Motor neuron (in vitro differentiated cells): ENCODE measurements at regions not wholly inside any gene's neighbourhood (a gene's known extent, or its start where the extent isn't known, plus 50 kb on each side); places are given as distances from the start of the nearest gene placed in this dataset.
"Not testable (repeated sequence)": the region's sequence is repeated elsewhere in the genome, so short reads cannot be mapped to it uniquely, and the experiment has no call there.

Experiments used
- ATAC-seq, 8 experiments: fragments of 200-7000 bp; cut with Tn5 transposase; replicated peaks in 6 of 8; 2 replicates each; pipeline ENCODE4 v1.8.0; 2021; ENCODE audit warnings: mild to moderate bottlenecking in 8 of 8, moderate library complexity in 8 of 8
- H3K27ac ChIP-seq, 2 donors: fragments of 250-450 bp; sonication (Bioruptor Pico); 2 replicates each; pipeline ENCODE4 v1.9.0; 2021; ENCODE audit warnings: antibody characterized with exemption in 2 of 2, mild to moderate bottlenecking in 2 of 2, moderate library complexity in 1 of 2
- H3K4me1 ChIP-seq, 2 donors: fragments of 250-450 bp; sonication (Bioruptor Pico); replicated peaks in 1 of 2; 2 replicates each; pipeline ENCODE4 v1.6.1; 2021; ENCODE audit warnings: antibody characterized with exemption in 2 of 2, mild to moderate bottlenecking in 2 of 2, moderate library complexity in 1 of 2
- H3K4me3 ChIP-seq, 5 donors: fragments of 250-450 bp; sonication (Bioruptor Pico); 2 replicates each; pipeline ENCODE4 v1.9.0; 2021; ENCODE audit warnings: antibody characterized with exemption in 5 of 5, mild to moderate bottlenecking in 5 of 5, moderate library complexity in 4 of 5
- WGBS, 10 experiments: fragments of 450-650 bp; shearing (Covaris generic); methylation state at CpG; one replicate each; pipeline ENCODE4 v1.0.0; 2022; 5-methylcytosine and 5-hydroxymethylcytosine counted together
- in situ Hi-C, 9 experiments: fragments of 400-800 bp; cut with MboI; loops; one replicate each; pipeline ENCODE4 v1.15.0; 2021; ENCODE audit warnings: low sequenced_read_pairs in 9 of 9, low pct_unique_long_range_greater_than_20kb in 2 of 9; ENCODE audit not compliant: unreplicated experiment in 9 of 9

DNA sequence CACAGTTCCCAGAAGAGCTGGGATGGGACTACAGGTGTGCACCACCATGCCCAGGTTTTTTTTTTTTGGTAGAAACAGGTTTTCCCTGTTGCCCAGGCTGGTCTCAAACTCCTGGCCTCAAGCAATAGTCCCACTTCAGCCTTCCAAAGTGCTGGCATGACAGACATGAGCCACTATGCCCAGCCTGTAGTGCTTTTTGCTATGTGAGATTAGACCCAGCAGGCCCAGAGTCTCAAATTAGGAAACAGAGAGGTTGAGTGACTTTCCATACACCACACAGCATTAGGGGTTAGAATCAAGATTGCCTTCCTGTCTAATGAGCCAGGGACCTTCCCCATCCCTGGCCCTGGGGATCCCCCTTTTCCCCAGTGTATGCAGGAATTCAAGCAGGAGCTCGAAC lies 90.8 kb upstream of the KCTD7 start:
- in situ Hi-C loops: no loop called here
- Histone ChIP-seq H3K4me3 (no peak overlapping the region), H3K4me1 (peaks cover 3% of the 10 kb centered on the region in 2 donors), H3K27ac (no peak overlapping the region)
- 86 to 100% (median 100%) methylated on average over 1 of the region's 1 CpG; no CpG with 5 or more reads in 7 of the 10 experiments for WGBS, 10 experiments
- no peak for ATAC-seq

DNA sequence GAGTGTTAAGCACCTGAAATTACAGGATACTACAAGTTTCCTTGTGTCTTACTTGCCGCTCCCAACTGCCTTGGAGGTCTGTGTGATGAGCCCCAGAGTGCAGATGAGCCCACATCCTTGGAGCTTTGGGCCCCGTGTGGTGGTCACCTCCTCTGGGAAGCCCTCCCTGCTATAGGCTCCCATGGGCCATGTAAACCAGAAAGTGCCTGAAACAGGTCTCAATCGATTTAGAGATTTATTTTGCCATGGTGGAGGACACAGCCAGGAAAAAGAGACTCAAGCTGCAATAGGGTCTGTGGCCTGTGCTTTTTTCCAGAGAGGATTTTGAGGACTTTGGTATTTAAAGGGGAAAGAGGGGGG lies 89.4 kb upstream of the KCTD7 start:
- H3K4me3 ChIP-seq: no peak overlapping the region
- ATAC-seq: no peak
- in situ Hi-C loops: no loop called here
- H3K27ac ChIP-seq: peak overlapping the region in 1 of 2 donors; percentile 24
- 43 to 100% (median 100%) methylated on average over 1 of the region's 3 CpGs; no CpG with 5 or more reads in 7 of the 10 experiments for WGBS, 10 experiments
- peaks cover 3 to 8% of the 10 kb centered on the region in 2 donors for H3K4me1 ChIP-seq

DNA sequence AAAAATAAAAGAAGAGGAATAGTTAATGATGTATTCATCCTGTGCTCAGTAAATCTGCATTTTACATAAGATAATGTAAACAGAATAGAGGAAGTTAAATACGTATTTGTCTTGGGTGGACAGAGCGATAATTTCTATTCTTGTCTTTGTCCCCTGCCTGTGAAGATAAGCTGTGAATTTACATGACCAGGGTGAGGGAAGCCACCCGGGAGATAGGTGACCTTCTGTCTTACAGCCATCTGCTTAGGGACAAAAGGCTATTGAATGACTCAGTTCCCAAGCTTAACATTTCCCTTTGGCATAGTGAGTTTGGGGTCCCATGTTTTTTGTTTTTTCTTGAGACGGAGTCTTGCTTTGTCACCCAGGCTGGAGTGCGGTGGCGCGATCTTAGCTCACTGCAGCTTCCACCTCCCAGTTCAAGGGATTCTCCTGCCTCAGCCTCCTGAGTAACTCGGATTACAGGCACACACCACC lies 88.7 kb upstream of the KCTD7 start:
- ATAC-seq: peak in 7 of 8 experiments; percentile 18 to 89 (median 66)
- 0 to 83% (median 20%) methylated on average over 1 to 5 of the region's 8 CpGs; no CpG with 5 or more reads in 1 of the 10 experiments for WGBS, 10 experiments
- in situ Hi-C loops: no loop called here
- Histone ChIP-seq H3K27ac (peak overlapping the region; percentile 36 to 66), H3K4me3 (no peak overlapping the region), H3K4me1 (peaks cover 3 to 8% of the 10 kb centered on the region in 2 donors)

DNA sequence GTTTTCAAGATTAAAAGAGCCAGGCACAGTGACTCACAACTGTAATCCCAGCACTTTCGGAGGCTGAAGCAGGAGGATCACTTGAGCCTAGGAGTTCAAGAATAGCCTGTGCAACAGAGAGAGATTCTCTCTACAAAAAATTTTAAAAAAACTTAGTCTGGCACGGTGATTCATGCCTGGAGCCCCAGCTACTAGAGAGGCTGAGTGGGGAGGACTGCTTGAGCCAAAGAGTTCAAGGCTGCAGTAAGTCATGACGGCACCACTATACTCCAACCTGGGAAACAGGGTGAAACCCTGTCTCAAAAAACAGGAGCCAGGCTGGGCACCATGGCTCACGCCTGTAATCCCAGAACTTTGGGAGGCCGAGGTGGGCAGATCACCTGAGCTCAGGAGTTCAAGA lies 86.6 kb upstream of the KCTD7 start:
- Histone ChIP-seq H3K4me1 (peaks cover 3 to 8% of the 10 kb centered on the region in 2 donors), H3K27ac (peak overlapping the region in 1 of 2 donors; percentile 7), H3K4me3 (no peak overlapping the region)
- WGBS, 10 experiments: 60 to 100% (median 93%) methylated on average over 1 to 4 of the region's 5 CpGs; no CpG with 5 or more reads in 3 of the 10 experiments
- in situ Hi-C loops: no loop called here
- ATAC-seq: no peak

DNA sequence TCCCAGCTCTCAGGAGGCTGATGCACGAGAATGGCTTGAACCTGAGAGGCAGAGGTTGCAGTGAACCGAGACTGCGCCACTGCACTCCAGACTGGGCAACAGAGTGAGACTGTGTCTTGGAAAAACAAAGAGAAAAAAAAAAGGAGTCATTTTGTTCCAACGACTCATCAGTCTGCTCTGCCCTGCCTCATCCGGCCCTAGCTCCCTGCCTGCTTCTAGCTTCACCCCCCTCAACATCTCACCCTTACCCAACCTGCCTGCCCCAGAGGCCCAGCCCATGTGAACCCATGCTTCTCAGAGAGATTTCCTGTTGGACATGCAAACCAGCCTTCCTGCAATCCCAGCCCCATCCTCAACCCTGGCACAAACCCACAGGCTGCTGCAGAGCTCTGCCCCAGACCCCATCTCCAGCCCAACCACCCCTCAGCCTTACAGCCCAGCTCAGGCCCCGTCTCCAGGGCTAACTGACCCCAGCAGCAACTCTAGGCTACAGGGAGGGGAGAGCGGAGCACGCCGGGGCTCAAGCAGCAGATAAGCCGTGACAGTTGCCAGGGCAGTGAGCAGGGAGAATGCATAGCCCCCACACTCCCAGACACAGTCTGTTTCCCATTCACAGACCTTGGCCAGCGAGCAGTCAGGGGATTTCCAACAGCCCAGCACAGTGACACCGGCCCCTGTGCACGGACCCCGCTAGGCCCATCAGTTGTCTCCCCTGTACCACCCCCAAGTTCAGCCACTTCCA lies 86.0 kb upstream of the KCTD7 start:
- in situ Hi-C loops: no loop called here
- 0 to 79% (median 53%) methylated on average over 1 to 8 of the region's 14 CpGs; no CpG with 5 or more reads in 3 of the 10 experiments for WGBS, 10 experiments
- H3K4me3 ChIP-seq: no peak overlapping the region
- peaks cover 3 to 8% of the 10 kb centered on the region in 2 donors for H3K4me1 ChIP-seq
- ATAC-seq: peak in 5 of 8 experiments; percentile 58 to 94 (median 63)
- H3K27ac ChIP-seq: peak overlapping the region in 1 of 2 donors; percentile 10

DNA sequence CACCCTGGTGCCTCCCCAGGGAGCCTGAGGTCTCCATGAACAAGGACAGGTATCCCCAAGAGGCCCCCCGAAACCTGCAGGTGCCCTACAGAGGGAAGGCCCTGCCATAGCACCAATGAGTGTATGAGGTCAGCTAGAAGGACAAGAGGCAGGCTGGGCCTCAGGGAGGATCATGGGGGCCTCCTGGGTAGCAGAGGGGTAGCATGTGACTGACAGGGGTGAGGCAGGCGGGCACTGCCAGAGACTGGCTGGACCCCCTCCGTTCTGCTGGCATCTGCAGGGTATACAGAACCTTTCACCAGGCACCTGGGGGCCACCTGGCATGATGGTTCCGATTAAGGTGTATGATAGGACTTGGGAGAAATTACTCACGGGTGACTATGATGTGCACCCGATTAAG lies 79.2 kb upstream of the KCTD7 start:
- in situ Hi-C loops: no loop called here
- WGBS, 10 experiments: 100% methylated on average over 1 to 2 of the region's 6 CpGs; no CpG with 5 or more reads in 8 of the 10 experiments
- Histone ChIP-seq H3K4me1 (no peaks in the 10 kb centered on the region), H3K27ac (no peak overlapping the region), H3K4me3 (no peak overlapping the region)
- no peak for ATAC-seq

DNA sequence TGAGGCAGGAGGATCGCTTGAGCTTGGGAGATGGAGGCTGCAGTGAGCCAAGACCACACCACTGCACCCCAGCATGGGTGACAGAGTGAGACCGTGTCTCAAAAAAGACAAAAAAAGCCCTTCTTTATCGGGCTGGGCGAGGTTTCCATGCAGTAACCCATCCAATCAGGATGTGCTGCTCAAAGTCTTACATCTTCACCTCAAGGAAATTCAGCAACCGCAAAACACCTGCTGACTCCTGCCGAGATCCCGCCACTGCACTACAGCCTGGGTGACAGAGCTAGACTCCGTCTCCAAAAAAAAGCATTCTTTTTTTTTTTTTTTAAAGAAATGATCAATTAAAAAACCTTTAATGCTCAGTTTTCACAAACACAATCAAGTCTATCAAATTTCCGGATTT lies 75.7 kb upstream of the KCTD7 start:
- Histone ChIP-seq H3K4me1 (no peaks in the 10 kb centered on the region), H3K4me3 (no peak overlapping the region), H3K27ac (no peak overlapping the region)
- ATAC-seq: no peak
- in situ Hi-C loops: loop anchor here in 1 of 9 experiments (25.0 kb wide), 1 partner anchor 234 kb away; no protein-coding TSS in a partner anchor
- 22 to 100% (median 95%) methylated on average over 1 to 7 of the region's 9 CpGs; no CpG with 5 or more reads in 2 of the 10 experiments for WGBS, 10 experiments

DNA sequence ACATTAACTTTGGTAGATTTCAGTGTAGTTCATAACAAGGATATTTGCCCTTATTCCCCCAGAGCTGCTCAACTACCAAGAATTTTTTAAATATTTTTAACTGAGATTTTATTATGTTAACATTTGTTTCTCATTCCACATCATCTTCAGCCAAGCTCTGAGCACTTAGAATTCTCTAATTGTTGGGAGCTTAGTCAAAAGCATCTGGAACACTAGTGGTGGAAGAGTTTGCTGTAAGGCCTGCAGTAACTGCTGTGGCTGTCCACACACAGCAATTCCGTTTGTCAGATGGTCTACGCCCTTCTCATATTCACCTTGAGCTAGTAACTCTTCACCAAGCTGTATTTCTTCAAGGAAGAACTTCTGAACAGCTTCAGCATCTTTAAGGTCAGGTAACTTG lies 75.0 kb upstream of the KCTD7 start:
- not testable (repeated sequence) for H3K4me3 ChIP-seq, H3K4me1 ChIP-seq, H3K27ac ChIP-seq
- ATAC-seq: peak in 1 of 8 experiments; percentile 38
- in situ Hi-C loops: loop anchor here in 1 of 9 experiments (25.0 kb wide), 1 partner anchor 234 kb away; no protein-coding TSS in a partner anchor
- WGBS, 10 experiments: 8 to 100% (median 43%) methylated on average over 1 to 2 of the region's 2 CpGs; no CpG with 5 or more reads in 4 of the 10 experiments

DNA sequence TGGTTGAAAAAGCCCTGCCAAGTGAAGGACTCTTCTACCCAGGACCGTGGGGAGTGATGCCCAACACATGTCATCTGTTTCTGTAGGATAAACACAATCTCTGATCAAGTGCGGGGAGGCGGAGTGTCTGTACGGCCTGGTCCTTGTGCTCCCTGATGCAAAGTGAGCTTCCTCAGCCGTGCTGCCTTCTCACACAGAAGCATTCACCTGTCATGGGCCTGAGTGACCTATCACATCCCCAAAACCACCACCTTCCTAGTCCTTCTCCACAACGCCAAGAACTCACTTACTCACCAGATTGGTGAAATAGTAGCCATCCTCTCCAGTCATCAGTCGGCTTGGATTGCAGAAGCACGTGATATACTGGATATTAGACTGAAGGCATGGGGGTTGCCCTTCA lies 74.4 kb upstream of the KCTD7 start:
- ATAC-seq: peak in 1 of 8 experiments; percentile 3
- in situ Hi-C loops: loop anchor here in 1 of 9 experiments (25.0 kb wide), 1 partner anchor 233 kb away; no protein-coding TSS in a partner anchor
- H3K27ac ChIP-seq, H3K4me3 ChIP-seq, H3K4me1 ChIP-seq: not testable (repeated sequence)
- WGBS, 10 experiments: 80 to 100% (median 100%) methylated on average over 1 to 3 of the region's 8 CpGs; no CpG with 5 or more reads in 5 of the 10 experiments

DNA sequence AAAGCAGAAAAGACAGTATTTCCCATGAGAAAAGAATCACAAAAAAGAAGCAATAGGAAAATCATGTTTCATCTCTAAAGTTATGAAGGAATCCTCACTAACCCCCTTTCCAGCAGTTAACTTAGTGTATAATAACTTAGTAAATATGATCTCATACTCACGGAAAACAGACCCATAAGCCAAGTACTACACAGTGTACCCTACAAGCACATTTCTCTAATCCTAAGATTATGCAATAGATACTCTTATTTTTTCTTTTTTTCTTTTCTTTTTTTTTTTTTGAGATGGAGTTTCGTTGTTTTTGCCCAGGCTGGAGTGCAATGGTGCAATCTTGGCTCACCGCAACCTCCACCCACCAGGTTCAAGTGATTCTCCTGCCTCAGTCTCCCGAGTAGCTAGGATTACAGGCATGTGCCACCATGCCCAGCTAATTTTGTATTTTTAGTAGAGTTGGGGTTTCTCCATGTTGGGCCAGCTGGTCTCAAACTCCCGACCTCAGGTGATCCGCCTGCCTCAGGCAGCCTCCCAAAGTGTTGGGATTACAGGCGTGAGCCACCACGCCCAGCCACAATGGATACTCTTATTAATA lies 73.7 kb upstream of the KCTD7 start:
- H3K4me1 ChIP-seq, ATAC-seq, H3K4me3 ChIP-seq, H3K27ac ChIP-seq: not testable (repeated sequence)
- in situ Hi-C loops: loop anchor here in 1 of 9 experiments (25.0 kb wide), 1 partner anchor 232 kb away; no protein-coding TSS in a partner anchor
- WGBS, 10 experiments: 40 to 100% (median 96%) methylated on average over 1 to 7 of the region's 8 CpGs

DNA sequence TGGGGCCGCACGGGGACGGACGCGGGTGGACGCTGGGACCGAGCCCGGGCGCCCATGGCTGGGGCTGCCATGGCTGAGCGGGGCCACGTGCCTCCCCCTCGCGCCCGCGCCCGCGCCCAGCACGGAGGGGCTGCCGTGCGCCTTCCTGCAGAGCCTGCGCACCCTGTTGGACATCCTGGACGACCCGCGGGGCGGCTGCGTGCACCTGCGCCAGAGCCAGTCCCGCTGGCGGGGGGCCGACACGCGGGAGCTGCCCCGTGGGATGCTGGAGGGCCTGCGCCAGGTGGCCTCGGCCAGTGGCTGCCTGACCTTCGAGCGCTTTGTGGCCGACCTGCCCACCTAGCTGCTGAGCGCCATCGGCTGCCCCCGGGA lies 72.5 kb upstream of the KCTD7 start:
- in situ Hi-C loops: loop anchor here in 1 of 9 experiments (25.0 kb wide), 1 partner anchor 231 kb away; no protein-coding TSS in a partner anchor
- no peak for ATAC-seq
- WGBS, 10 experiments: 90% methylated on average over 9 of the region's 41 CpGs; no CpG with 5 or more reads in 9 of the 10 experiments
- H3K4me3 ChIP-seq: no peak overlapping the region
- no peaks in the 10 kb centered on the region for H3K4me1 ChIP-seq
- H3K27ac ChIP-seq: no peak overlapping the region

DNA sequence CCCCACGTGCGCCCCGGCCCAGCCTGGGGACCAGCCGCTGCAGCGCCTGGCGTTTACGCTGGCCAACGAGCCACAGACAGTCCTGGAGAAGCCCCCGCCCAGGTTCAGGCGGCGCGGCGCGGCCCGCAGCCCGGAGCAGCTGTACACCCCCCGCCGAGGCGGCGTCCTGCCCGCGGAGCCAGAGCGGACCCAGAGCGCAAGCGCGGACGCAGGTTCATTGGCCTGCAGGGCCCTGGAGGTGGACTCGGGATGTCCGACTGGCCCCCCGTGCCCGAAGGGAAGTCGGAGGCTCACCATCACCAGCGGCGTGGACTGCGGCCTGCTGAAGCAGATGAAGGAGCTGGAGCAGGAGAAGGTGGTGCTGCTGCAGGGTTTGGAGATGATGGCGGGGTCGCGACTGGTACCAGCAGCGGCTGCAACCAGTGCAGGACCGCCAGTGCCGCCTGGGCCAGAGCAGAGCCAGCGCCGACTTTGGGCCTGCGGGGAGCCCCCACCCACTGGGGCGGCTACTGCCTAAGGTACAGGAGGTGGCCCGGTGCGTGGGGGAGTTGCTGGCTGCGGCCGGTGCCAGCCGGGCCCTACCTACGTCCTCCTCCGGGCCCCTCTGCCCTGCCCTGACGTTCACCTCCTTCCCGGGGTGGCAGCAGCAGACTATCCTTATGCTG lies 72.0 kb upstream of the KCTD7 start:
- 83 to 100% (median 99%) methylated on average over 1 to 15 of the region's 54 CpGs; no CpG with 5 or more reads in 6 of the 10 experiments for WGBS, 10 experiments
- in situ Hi-C loops: loop anchor here in 1 of 9 experiments (25.0 kb wide), 1 partner anchor 231 kb away; no protein-coding TSS in a partner anchor
- H3K4me1 ChIP-seq: no peaks in the 10 kb centered on the region
- no peak overlapping the region for H3K27ac ChIP-seq
- no peak overlapping the region for H3K4me3 ChIP-seq
- ATAC-seq: peak in 2 of 8 experiments; percentile 4 to 13
